ENCODE measurements at regions not wholly inside any gene's neighbourhood (a gene's known extent, or its start where the extent isn't known, plus 50 kb on each side); places are given as distances from the start of the nearest gene placed in this dataset.
A peak's percentile ranks its signal among the peaks of the same experiment; 100 is the strongest.

- no peak for TF ChIP-seq ZBTB4 (CRISPR knock-in tag; IDR thresholded peaks at IDR 0.05; ENCODE audit: borderline replicate concordance)
- peak in 1 of 2 experiments; percentile 89; a peak in 3 of 4 replicates for TF ChIP-seq REST (IDR thresholded peaks at IDR 0.05; ENCODE audit: borderline replicate concordance in 1 of 2, low read depth in 1 of 2, low read length in 2 of 2)
- TF ChIP-seq ZNF615 (CRISPR knock-in tag; IDR thresholded peaks at IDR 0.05; ENCODE audit: borderline replicate concordance): no peak
- 0 out of 2 replicates have a peak, but pooled peaks have one; percentile 37 for TF ChIP-seq TGIF2 (CRISPR knock-in tag; IDR thresholded peaks at IDR 0.05)
- no peak for TF ChIP-seq TBX3 (IDR thresholded peaks at IDR 0.05; ENCODE audit: borderline replicate concordance)
- TF ChIP-seq KLF15 (CRISPR knock-in tag; IDR thresholded peaks at IDR 0.05; ENCODE audit: borderline replicate concordance): no peak
- TF ChIP-seq STAT6 (CRISPR knock-in tag; IDR thresholded peaks at IDR 0.05; ENCODE audit: borderline replicate concordance): no peak
- peak; percentile 68 for TF ChIP-seq TBL1XR1 (IDR thresholded peaks at IDR 0.05; ENCODE audit: borderline replicate concordance, low read length, partially characterized antibody)
- TF ChIP-seq BRD4 (CRISPR knock-in tag; IDR thresholded peaks at IDR 0.05): no peak
- TF ChIP-seq ZNF180 (CRISPR knock-in tag; IDR thresholded peaks at IDR 0.05; ENCODE audit: borderline replicate concordance, low read depth): no peak
- TF ChIP-seq ZNF839 (CRISPR knock-in tag; IDR thresholded peaks at IDR 0.05; ENCODE audit: borderline replicate concordance): no peak
- no peak for TF ChIP-seq RAD51 (IDR thresholded peaks at IDR 0.05; ENCODE audit: borderline replicate concordance)
- TF ChIP-seq NR2C2 (CRISPR knock-in tag; IDR thresholded peaks at IDR 0.05; ENCODE audit: borderline replicate concordance): no peak
- no peak for TF ChIP-seq ZNF512B (CRISPR knock-in tag; IDR thresholded peaks at IDR 0.05; ENCODE audit: borderline replicate concordance)
- TF ChIP-seq GABPA (IDR thresholded peaks at IDR 0.05; ENCODE audit: low read depth, low read length): no peak
- no peak for TF ChIP-seq GABPA (CRISPR knock-in tag; IDR thresholded peaks at IDR 0.05; ENCODE audit: low read depth)
These were observed 270.5 kb downstream of the ACTR3 start (continued) for GRCh38 chr2:114160263-114160981.
